GM18511 (cell line): ENCODE measurements at regions not wholly inside any gene's neighbourhood (a gene's known extent, or its start where the extent isn't known, plus 50 kb on each side); places are given as distances from the start of the nearest gene placed in this dataset.
A peak's percentile ranks its signal among the peaks of the same experiment; 100 is the strongest.
"Not testable (repeated sequence)": the region's sequence is repeated elsewhere in the genome, so short reads cannot be mapped to it uniquely, and the experiment has no call there.

Experiments used
- ATAC-seq: cut with Tn5 transposase; IDR thresholded peaks from one replicate; pipeline ENCODE4 v1.9.1; 2021; ENCODE audit warnings: mild to moderate bottlenecking, moderate library complexity; ENCODE audit not compliant: unreplicated experiment

DNA sequence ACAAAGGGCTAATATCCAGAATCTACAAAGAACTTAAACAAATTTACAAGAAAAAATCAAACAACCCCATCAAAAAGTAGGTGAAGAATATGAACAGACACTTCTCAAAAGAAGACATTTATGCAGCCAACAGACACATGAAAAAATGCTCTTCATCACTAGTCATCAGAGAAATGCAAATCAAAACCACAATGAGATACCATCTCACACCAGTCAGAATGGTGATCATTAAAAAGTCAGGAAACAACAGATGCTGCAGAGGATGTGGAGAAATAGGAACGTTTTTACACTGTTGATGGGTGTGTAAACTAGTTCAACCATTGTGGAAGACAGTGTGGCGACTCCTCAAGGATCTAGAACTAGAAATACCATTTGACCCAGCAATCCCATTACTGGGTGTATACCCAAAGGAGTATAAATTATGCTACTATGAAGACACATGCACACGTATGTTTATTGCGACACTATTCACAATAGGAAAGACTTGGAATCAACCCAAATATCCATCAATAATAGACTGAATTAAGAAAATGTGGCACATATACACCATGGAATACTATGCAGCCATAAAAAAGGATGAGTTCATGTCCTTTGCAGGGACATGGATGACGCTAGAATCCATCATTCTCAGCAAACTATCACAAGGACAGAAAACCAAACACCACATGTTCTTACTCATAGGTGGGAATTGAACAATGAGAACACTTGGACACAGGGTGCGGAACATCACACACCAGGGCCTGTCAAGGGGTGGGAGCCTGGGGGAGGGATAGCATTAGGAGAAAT is 241.5 kb downstream of the KCNRG start:
- ATAC-seq, result not testable (repeated sequence)

DNA sequence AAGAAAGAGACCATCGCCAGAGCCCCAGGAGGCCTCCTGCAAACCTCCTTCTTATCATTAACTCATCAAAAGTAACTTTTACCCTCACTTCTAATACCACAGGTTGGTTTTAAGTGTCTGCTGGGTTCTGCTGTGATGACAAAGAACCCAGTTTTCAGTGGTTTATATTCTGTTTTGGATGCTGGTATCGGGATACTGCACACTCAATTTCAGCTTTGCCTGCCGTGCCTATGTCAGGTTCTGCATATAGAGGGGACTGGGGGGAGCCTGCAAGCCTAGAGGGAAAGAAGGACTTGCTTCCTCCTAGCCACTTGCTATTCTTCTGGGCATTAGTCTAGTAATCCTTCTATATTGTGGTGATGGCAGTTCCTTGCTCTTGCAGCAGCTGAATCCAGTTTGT is 242.4 kb downstream of the KCNRG start:
- ATAC-seq, result no peak

DNA sequence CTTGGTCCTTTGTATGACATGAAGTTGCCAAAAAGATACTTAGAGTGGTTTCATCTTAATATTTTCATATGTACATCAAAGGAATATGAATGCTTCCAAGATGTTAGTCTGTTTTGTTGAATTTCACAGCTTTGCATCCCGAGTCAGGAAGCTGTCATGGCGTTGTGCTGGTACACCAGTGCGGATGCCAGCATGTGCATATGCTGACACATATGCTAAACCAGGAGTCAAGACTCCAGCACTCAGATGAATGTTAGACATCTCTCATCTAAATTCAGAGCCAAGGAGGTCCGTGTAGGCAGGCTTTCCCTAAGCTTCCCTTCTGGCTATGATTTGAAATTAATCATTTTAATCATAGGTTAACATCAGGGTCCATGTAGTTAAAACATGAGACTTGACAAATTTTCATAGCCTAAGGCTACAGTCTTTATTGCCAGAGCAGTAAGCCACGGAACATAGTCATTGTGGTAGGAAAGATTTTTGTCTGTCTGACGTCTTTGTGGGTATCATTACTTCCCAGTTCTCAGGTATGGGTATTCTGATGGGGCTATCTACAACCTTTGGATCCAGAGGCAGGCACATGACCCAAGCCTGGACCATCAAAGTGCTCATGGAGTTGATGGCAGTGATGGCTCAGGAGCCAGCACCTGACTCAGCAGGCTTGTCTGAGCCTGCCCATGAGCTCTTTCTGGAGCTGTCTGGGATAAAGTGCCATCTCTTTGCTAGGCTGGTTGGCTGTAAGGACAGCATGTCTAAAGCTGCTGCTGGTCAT is 246.1 kb downstream of the KCNRG start:
- ATAC-seq, result no peak

DNA sequence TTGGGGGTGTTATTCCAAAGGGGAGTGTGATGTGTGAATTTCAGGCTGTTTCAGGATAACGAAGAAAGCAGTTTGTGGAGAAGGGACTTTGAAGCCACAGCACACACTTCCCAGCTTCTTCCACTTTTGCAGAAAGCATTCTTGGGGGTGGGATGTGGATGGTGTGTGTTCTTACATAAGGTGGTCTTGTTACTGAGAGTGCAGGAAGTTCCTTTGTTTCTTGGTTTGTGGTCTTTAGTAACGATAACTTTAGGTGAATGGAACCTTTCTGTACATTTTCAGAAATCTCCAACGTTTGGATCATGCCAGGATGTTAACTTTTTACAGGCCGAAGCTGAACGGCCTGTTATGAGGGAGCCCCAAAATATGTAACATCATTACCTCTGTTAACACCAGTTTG is 251.8 kb downstream of the KCNRG start:
- no peak for ATAC-seq

DNA sequence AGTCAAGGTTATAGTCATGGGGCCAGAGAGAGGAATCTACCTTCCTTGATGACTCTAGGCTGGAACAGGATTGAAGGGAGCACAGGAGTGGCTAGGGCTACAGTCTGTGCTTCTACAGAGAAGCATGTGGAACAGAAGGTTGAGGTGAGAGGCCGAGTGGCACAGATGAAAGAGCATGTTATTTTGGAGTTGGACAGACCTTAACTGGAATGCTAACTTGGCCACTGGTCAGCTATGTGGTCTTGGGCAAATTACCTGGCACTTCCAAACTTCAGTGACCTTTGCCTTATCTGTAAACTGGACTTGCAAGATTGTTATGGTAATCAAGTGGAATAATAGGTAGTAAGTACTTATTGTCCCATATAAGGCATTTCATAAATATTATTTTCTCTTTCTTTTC is 252.7 kb downstream of the KCNRG start:
- no peak for ATAC-seq

DNA sequence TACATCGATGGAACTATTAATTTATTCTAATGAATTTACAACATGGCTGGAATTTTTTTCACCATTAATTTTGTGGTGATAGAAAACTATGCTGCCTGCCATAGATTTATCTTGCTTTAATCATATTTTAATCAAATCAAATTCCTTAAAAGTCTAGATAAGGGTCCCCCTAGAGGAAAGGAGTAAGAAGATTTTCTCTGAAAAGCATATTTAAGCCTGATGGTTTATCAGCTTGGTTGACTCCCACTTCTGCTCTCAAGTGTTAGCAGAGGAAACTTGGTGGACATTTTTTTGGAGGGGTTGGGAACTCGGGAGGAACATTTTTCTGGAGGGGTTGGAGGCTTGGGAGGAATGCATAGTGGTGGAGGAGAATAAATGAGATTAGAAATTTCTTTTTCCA is 253.3 kb downstream of the KCNRG start:
- ATAC-seq, result no peak

DNA sequence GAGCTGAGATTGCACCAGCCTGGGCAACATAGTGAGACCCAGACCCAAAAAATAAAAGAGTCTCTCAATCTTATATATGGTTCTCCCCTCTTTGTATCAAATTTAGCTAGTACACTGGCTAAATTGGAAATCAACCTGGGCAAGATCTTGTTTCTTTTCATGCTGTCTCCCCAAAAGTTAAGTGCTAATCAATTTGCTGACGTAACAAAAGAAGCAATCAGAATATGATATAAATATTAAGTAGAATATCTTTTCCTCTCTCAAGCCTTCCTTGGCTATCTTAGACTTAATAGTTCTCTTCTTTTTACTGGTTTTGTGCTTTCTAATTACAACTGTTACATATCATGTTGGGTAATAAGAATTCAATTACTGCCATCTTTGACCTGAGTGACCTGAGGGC is 258.9 kb downstream of the KCNRG start:
- no peak for ATAC-seq

DNA sequence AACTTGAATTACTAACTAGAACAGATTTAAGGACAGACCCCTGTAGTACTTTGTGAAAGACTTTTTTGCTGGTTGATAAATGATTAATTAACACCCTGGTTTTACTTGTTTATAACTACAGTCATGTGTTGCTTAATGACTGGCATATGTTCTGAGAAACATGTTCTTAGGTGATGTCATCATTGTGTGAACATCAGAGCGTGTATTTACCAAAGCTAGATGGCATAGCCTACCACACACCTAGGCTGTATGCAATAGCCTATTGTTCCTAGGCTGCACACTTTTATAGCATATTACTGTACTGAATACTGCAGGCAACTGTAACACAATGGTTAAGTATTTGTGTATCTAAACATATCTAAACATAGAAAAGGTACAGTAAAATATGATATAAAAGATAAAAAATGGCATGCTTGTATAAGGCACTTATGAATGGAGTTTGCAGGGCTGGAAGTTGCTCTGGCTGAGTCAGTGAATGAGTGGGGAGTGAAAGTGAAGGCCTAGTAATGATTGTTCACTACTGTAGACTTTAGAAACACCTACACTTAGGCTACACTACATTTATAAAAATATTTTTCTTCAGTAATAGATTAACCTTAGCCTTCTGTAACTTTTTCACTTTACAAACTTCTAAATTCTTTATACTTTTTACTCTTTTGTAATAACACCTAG is 260.3 kb downstream of the KCNRG start:
- no peak for ATAC-seq

DNA sequence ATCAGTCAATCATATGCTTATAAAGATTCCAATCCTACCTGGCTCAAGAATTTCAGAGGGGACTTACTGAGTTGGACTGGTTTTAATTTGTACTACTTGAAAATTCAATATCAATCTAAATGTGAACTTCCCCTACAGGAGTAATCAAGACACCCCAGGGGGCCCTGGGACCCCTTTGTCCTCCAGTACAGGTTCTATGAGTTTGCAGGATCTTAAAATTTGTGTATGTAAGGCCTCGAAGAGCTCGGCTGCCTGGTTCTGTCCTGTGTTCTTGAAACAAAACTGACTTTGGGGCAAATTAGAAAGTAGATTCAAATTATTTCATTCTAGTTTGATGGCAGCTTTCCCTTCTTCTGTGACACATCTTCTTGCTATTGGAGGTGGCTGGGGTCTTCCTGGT is 261.3 kb downstream of the KCNRG start:
- ATAC-seq, result no peak

DNA sequence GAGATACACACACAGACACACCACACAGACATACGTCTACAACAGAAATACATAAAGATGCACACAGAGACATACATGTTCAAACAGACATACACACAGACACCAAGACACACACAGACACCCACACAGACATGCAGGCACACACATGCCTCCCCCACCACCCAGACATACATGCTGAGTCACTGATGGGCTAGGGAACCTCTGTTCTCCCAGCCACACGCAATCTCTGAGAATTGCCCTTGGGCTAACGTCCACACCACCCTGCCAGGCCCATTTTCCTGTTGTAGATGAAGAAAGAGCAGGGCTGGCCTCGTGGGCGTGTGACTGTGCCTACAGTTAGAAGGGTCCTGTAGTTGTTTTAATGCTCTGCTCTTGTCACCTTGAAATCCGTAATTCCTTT is 261.9 kb downstream of the KCNRG start:
- no peak for ATAC-seq

DNA sequence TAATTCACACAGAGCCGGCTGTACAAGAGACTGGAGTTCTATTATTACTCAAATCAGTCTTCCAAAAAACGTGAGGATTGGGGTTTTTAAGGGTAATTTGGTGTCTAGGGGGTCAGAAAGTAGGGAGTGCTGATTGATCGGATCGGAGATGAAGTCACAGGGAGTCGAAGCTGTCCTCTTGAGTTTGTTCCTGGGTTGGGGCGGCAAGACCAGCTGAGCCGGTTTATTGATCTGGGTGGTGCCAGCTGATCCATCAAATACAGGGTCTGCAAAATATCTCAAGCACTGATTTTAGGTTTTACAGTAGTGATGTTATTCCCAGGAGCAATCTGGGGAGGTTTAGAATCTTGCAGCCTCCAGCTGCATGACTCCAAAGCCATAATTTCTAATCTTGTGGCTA is 262.7 kb downstream of the KCNRG start:
- no peak for ATAC-seq

DNA sequence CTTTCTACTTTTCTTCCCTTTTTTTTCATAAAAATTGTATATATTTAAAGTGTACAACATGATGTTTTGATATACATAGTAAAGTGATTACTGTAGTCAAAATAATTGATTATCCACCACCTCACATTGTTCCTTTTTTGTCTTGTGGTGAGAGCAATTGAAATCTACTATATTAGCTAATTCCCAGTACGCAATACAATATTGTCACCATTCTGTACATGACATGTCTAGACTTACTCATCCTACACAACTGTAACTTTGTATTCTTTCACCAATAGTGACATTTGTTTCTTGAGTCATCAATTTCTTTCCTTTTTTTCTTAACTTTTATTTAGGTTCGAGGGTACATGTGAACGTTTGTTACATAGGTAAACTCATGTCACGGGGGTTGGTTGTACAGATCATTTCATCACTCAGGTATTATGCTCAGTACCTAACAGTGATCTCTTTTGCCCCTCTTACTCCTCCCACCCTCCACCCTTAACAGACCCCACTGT is 265.2 kb downstream of the KCNRG start:
- ATAC-seq, result no peak

DNA sequence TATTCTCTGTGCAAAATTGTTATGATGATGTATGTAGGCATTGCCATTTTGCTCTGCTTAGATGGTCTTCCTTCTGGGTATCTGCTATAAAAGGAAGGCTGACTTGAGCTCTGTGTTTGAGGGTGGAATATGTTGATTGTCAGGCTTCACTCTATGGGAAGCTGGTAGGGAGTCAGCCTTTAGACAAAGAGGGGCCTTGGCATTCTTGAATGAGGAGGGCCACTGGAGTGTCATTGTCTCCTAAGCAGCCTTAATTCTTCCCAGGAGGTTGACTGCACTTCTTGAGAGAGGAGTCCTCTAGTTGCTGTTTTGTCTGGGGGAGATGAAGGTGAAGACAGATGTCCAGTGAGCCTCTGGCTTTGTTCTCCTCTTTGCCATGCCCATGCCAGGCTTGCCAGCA is 266.8 kb downstream of the KCNRG start:
- no peak for ATAC-seq

DNA sequence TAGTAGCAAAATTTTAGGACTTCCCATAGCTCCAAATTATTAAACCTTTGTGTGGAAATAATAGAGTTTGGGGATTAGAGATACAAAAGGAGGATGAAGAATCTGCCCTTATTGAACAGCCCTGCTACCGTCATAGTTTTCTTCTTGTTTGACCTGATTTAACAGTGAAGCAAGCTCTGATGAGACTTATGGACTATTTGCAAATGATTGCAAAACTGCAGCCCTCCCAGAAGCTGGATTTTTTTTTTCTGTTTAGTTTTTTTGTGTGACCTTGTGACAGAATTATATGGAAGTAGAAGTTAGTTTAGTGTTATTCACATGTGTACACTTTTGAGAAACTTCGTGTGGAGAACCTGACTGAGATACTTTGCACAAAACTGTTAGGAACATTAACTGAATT is 267.8 kb downstream of the KCNRG start:
- no peak for ATAC-seq

DNA sequence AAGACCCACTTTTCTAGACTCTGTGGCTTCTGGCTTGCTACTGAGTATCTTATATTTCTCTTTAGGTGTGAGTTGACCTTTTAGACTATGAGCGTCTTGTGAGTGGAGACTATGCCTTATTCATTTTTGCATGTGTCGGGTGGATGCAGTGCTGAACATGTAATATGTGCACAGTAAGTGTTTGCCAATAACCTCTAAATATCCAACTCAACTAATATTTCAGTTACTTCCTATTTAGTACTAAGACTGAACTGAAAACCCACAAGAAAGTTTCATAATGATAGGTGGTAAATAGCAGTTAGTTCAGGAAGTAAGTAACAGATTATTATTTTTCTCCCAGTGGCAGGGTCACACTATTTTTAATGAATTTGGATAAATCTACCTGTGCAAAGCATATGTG is 269.3 kb downstream of the KCNRG start:
- ATAC-seq, result peak; percentile 92

DNA sequence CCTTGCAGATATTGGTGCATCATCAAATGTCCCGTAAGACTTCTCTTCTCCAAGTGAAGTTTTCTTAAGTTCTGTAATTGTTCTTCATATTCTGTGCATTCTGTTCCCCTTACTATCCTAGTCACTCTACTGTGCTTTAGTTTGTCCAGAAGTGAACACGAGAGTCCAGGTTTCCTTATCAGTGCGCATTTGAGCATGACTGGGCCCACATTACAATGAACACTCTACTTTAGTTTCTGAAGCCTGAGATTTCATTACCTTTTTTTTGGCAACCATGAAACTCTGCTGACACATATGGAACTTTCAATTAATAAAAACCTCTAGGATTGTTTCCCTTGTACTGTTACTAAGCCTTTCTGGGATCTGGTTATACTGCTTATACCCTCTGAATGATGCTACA is 270.0 kb downstream of the KCNRG start:
- no peak for ATAC-seq

DNA sequence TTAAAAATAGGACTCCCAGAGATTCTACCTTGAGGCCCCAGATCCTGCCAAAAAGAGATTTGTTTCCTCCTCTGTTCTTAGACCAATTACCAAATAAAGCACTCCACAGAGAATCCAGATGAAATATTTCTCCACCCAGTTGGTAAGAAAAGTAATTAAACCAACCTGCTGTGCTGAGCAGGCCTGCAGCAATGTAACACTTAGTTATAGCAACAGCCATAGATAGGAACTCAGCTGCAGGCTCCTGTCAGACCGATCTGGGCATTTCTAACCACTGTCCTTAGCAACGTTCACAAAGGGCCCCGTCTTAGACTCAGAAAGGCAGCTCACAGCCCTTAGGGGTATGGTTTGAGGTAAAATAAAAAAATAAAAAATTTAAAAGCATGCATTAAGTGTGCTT is 271.1 kb downstream of the KCNRG start:
- no peak for ATAC-seq

DNA sequence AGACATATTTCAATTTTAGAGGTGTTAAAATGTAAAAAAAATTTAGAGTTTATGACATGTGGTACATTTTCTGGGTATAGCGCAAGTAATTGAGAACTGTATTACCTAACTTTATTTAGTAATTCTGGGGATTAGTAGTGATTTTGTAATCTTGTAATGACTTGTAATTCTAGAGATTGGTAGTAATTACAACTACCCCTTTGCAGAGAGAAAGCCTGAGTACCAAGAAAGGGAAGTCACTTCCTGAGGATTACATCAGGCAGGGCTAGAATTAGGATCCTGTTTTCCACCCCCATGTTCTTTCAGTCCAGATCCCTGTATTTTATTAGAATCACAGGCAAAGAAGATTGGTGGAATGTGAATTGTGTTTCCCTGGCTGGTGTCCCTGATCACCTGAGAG is 274.9 kb downstream of the KCNRG start:
- no peak for ATAC-seq

DNA sequence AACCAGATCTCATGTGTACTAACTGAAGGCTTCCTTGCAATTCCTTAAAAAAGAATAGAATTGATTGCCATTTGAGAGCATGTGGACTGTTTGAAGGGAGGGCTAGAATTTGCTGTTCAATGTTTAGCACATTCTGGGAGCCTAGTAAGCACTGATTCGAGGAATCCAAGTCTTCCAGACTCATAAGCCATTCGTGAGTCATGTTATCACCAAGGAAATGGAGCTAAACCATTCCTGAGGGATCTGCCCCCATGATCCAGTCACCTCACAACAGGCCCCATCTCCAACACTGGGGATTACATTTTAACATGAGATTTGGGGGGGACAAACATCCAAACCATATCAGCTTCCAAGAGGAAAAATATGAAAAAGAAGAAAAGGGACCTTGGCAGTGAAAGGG is 276.4 kb downstream of the KCNRG start:
- ATAC-seq, result no peak

DNA sequence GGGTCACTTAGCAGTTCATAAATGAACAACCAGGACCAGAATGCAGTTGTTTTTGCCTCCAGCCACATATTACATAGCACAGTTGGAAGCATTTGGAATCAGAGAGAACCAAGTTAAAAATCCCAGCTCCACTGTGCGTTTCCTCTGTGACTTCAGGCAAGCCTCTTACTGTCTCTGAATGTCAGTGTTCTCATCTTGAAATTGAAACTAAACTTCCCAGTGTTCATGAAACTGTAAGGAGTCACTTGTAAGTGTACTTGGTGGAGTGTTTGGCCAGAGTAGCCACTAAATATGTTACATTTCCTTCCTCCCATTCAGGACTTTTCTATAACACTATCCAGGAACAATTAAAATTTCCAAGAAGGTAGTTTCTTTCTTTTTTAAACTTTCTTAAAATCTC is 276.8 kb downstream of the KCNRG start:
- ATAC-seq, result no peak

DNA sequence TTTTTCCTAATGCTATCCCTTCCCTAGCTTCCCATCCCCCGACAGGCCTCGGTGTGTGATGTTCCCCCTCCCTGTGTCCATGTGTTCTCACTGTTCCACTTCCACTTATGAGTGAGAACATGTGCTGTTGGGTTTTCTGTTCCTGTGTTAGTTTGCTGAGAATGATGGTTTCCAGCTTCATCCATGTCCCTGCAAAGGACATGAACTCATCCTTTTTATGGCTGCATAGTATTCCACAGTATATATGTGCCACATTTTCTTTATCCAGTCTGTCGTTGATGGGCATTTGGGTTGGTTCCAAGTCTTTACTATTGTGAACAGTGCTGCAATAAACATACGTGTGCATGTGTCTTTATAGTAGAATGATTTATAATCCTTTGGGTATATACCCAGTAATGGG is 279.2 kb downstream of the KCNRG start:
- not testable (repeated sequence) for ATAC-seq
